Activated naive CD8-positive, alpha-beta T cell (primary cell): ENCODE measurements at regions not wholly inside any gene's neighbourhood (a gene's known extent, or its start where the extent isn't known, plus 50 kb on each side); places are given as distances from the start of the nearest gene placed in this dataset.

Experiments used
- H3K27ac Mint-ChIP-seq: one replicate; pipeline ENCODE4 v1.8.0; 2021; ENCODE audit warnings: mixed read lengths
- H3K27me3 Mint-ChIP-seq: one replicate; pipeline ENCODE4 v1.8.0; 2021; ENCODE audit warnings: mixed read lengths
- H3K36me3 Mint-ChIP-seq: one replicate; pipeline ENCODE4 v1.8.0; 2021; ENCODE audit warnings: mixed read lengths
- H3K4me1 Mint-ChIP-seq: one replicate; pipeline ENCODE4 v1.8.0; 2021; ENCODE audit warnings: low read depth, mixed read lengths
- H3K4me3 Mint-ChIP-seq: one replicate; pipeline ENCODE4 v1.8.0; 2021; ENCODE audit warnings: mild to moderate bottlenecking, mixed read lengths
- H3K9me3 Mint-ChIP-seq: one replicate; pipeline ENCODE4 v1.8.0; 2021; ENCODE audit warnings: low read depth, mixed read lengths

DNA sequence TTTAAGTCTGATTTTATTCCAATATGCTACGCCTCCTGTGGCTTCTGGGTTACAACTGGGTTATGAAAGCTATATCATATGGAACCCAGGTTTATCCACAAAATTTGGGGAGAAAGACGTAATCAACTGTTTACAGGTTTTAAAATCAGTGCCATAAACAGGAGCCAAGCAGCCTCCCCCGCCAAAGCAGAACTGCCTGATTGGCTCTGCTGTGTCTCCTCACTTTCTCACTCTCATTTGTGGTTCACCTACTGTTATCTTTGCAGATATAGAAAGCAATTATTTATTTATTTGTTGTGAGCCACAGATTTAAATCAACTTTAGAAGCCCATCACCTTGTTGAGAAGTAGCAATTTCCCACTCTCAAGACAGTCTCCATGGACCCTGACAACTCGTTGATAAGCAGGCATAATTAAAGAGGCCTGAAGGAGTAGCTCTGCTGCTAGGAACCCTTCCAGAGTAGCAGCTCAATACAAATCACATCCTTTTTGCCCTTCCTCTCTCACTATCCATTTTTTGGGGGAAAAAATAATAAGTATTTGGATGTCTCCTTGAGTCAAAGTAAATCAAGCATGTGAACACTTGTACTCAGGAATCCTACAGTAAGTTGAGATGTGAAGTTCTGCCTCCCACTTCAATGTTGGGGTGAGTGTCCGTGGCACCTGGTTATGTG lies 191.0 kb upstream of the CCDC150 start:
- Mint-ChIP-seq H3K27ac (no peak overlapping the region), H3K27me3 (peaks cover 1% of the 10 kb centered on the region), H3K9me3 (peaks cover 5% of the 10 kb centered on the region), H3K4me3 (no peak overlapping the region), H3K4me1 (no peaks in the 10 kb centered on the region), H3K36me3 (no peaks in the 10 kb centered on the region)

DNA sequence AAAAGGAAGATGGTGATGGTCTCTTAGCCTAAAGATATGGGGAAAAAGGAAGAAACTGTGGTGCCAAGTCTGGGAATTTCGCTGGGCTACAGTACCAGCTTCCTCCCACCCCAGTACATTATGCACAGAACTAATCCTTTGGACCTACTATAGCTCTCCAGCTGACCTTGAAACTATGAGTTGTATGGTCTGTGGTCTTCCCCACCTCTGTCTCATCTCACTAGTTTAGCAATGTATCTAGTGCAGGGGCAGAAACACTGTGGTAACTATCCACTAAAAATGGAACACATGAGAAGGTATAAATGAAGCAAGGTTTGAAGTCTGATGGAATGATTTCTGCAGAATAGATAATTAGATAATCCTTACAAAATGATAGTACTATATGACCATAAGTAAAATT lies 190.4 kb upstream of the CCDC150 start:
- Mint-ChIP-seq H3K4me1 (peaks cover 2% of the 10 kb centered on the region), H3K27ac (no peak overlapping the region), H3K36me3 (no peaks in the 10 kb centered on the region), H3K27me3 (peaks cover 4% of the 10 kb centered on the region), H3K9me3 (peaks cover 5% of the 10 kb centered on the region), H3K4me3 (no peak overlapping the region)

DNA sequence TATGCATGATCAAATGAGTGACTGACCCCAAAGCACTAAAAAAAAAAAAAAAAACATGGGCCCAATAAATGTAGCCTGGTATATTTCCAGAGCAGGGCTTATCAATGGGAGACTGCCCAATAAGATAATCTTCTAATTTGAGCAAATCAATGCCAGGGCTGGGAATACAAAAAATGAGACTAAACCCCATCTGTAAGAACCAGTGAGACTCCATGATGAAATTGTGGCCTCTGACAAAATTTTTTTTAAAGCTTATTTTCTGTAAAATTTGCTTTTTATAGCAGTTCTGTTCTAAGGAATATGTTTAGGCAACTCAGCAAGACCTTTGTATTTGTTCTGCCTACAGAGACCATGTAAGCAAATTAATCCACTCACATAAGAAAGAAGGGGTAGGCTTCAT lies 186.8 kb upstream of the CCDC150 start:
- Mint-ChIP-seq H3K4me1 (peaks cover 2% of the 10 kb centered on the region), H3K9me3 (no peaks in the 10 kb centered on the region), H3K4me3 (no peak overlapping the region), H3K36me3 (no peaks in the 10 kb centered on the region), H3K27ac (no peak overlapping the region), H3K27me3 (peaks cover 18% of the 10 kb centered on the region)

DNA sequence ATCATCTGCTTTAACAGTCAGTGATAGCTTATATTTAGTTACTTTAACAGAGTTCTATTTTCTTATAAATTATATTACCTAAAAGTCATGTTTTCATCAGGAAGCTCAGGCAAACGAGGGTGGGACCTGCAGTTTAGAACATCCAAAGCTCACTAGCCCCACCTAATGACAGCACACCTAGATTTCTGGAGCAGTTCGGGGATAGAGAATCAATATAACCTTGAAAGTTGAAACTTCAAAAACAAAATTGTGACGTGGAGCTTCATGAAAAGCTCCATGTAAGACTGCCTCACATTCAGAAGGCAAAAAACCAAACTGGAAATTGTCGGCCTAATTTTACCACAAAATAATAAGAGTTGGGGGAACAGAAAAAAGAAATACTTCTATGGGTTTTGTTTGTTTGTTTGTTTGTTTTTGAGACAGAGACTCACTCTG lies 185.9 kb upstream of the CCDC150 start:
- H3K27ac Mint-ChIP-seq: no peak overlapping the region
- H3K27me3 Mint-ChIP-seq: peaks cover 19% of the 10 kb centered on the region
- no peak overlapping the region for H3K4me3 Mint-ChIP-seq
- H3K4me1 Mint-ChIP-seq: peaks cover 2% of the 10 kb centered on the region
- no peaks in the 10 kb centered on the region for H3K36me3 Mint-ChIP-seq
- H3K9me3 Mint-ChIP-seq: no peaks in the 10 kb centered on the region

DNA sequence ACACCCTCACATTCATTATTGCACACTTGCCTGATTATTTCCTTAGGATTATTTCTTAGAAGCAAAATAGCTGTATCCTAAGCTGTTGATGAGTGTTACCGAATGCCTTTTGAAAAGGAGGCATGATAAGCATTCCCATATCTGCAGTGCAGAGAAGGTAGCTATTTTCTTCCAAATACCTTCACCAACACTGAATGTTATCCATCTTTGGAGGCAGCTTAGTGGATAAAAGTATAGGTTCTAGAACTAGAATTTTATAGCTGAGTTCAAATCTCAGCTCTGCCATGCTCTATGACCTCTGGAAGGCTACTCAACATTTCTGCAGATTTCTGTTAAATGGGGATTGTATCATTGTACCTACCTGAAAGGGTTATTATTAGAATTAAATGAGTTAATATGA lies 185.0 kb upstream of the CCDC150 start:
- peaks cover 9% of the 10 kb centered on the region for H3K4me1 Mint-ChIP-seq
- no peak overlapping the region for H3K4me3 Mint-ChIP-seq
- peaks cover 23% of the 10 kb centered on the region for H3K27me3 Mint-ChIP-seq
- no peaks in the 10 kb centered on the region for H3K36me3 Mint-ChIP-seq
- H3K27ac Mint-ChIP-seq: no peak overlapping the region
- no peaks in the 10 kb centered on the region for H3K9me3 Mint-ChIP-seq

DNA sequence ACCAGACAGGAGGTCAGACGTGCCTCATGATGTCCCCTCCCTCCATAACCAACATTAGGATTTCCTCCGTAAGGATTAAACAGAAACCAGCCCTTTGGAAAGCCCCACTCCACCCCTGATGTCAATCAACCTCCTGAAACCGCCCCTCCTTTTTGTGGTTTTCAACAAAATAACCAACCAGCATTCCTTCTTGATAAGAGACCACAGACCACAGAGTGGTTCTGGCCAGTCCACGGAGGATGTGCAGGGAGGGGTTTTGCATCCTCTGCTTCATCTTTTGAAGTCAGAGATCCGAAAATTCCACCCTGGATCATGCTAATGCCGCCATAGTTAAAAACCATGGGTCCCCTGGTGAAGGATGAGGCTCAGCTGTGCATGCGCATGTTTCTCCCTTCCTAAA lies 180.0 kb upstream of the CCDC150 start:
- H3K27me3 Mint-ChIP-seq: peaks cover 29% of the 10 kb centered on the region
- H3K9me3 Mint-ChIP-seq: peaks cover 12% of the 10 kb centered on the region
- no peak overlapping the region for H3K27ac Mint-ChIP-seq
- H3K4me1 Mint-ChIP-seq: peaks cover 12% of the 10 kb centered on the region
- H3K4me3 Mint-ChIP-seq: no peak overlapping the region
- H3K36me3 Mint-ChIP-seq: peaks cover 2% of the 10 kb centered on the region

DNA sequence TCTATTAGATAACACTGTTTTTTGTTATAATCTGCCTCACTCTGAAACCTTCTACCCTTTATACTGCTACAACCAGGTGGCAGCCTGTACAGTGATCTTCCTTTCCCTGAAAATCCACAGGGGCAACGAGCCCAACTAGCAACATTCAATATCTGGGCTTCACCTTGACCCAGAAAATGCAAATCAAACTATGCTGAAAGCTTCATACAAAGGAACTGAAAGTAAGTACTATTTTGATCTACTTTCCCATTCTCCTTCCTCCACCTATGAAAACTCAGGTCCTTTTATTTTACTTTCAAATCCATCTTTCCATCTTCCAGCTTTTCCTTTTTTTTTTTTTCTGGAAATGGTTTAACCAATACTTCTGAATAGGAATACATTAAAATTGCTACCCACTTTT lies 175.8 kb upstream of the CCDC150 start:
- H3K27me3 Mint-ChIP-seq: peaks cover 21% of the 10 kb centered on the region
- H3K9me3 Mint-ChIP-seq: peaks cover 12% of the 10 kb centered on the region
- H3K27ac Mint-ChIP-seq: no peak overlapping the region
- H3K4me3 Mint-ChIP-seq: no peak overlapping the region
- H3K36me3 Mint-ChIP-seq: peaks cover 2% of the 10 kb centered on the region
- H3K4me1 Mint-ChIP-seq: peaks cover 12% of the 10 kb centered on the region

DNA sequence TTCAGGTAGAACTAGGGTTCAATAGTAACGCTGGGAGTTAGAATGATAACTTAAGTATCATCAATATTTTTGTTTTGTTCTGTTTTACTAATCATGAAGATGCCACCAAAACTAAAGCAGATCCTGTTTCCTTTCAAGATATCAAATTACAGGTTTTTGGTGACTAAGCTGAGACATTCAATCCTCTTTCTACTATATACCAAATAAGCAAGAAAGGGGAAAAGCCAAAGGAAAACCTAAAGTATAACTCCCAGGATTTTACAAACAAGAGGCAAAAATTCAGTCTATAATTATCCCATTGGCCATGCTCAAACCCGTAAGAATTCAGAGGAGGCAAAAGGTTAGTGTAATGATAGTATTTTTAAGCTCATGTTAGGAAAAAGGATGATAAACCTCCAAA lies 175.2 kb upstream of the CCDC150 start:
- H3K4me1 Mint-ChIP-seq: peaks cover 7% of the 10 kb centered on the region
- H3K9me3 Mint-ChIP-seq: peaks cover 12% of the 10 kb centered on the region
- peaks cover 2% of the 10 kb centered on the region for H3K36me3 Mint-ChIP-seq
- H3K4me3 Mint-ChIP-seq: no peak overlapping the region
- peaks cover 17% of the 10 kb centered on the region for H3K27me3 Mint-ChIP-seq
- H3K27ac Mint-ChIP-seq: no peak overlapping the region

DNA sequence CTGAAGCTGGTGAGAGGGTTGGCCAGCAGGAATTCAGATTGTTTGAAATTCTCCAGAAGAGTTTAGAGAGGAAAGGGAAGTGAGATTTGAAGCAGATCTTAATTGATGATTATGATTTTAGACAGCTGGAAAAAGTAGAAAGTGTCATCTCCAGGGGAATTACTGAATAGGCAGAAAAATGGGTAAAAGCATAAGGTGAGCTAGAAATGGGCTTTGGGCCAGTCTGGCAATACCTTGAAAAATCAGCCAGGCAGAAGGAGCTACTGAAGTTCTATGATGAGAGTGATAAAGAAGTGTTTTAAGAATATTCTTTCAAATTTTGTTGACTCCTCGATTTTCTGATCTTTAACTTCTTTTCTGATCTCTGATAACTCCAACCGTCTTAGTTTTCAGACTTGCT lies 172.9 kb upstream of the CCDC150 start:
- Mint-ChIP-seq H3K36me3 (no peaks in the 10 kb centered on the region), H3K27me3 (peaks cover 7% of the 10 kb centered on the region), H3K27ac (no peak overlapping the region), H3K4me1 (no peaks in the 10 kb centered on the region), H3K4me3 (no peak overlapping the region), H3K9me3 (peaks cover 12% of the 10 kb centered on the region)

DNA sequence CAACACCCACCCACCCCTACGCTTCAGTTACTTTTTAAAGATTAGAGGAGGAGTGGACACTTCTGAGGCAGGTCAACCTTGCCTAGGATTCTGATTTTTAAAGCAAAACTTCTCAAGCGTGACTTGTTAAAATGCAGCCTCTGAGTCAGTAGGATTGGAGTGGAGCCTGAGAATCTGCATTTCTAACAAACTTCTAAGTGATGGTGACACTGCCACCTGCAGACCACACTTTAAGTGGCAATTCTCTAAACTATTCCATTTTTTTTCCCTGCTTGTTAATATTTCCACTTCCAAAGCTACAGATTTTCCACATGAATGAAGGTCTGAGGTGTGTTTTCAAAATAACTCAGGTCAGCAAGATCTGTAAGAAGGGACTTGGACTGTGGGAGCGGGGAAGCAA lies 171.1 kb upstream of the CCDC150 start:
- no peaks in the 10 kb centered on the region for H3K36me3 Mint-ChIP-seq
- H3K27me3 Mint-ChIP-seq: peaks cover 7% of the 10 kb centered on the region
- no peaks in the 10 kb centered on the region for H3K4me1 Mint-ChIP-seq
- no peak overlapping the region for H3K4me3 Mint-ChIP-seq
- H3K9me3 Mint-ChIP-seq: peaks cover 5% of the 10 kb centered on the region
- H3K27ac Mint-ChIP-seq: no peak overlapping the region

DNA sequence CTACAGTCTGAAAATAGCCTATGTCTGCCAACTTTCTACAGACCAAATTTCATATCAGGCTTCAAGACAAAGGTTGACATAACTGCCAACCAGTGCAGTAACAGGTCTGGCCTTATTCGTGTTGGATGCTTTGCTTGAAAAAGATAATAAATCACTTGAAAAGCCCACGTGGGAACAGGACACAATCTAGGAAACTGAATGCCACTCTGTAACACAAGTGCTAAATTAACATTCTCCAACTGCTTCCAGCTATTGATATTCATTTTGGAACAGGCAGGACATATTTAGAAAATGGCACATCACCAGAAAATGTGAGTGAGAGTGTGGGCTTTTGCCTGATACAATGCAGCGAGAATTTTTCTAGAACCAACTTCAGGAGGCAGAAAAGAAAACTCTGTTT lies 165.9 kb upstream of the CCDC150 start:
- no peaks in the 10 kb centered on the region for H3K36me3 Mint-ChIP-seq
- H3K27ac Mint-ChIP-seq: no peak overlapping the region
- H3K9me3 Mint-ChIP-seq: no peaks in the 10 kb centered on the region
- no peak overlapping the region for H3K4me3 Mint-ChIP-seq
- H3K27me3 Mint-ChIP-seq: peaks cover 2% of the 10 kb centered on the region
- H3K4me1 Mint-ChIP-seq: no peaks in the 10 kb centered on the region

DNA sequence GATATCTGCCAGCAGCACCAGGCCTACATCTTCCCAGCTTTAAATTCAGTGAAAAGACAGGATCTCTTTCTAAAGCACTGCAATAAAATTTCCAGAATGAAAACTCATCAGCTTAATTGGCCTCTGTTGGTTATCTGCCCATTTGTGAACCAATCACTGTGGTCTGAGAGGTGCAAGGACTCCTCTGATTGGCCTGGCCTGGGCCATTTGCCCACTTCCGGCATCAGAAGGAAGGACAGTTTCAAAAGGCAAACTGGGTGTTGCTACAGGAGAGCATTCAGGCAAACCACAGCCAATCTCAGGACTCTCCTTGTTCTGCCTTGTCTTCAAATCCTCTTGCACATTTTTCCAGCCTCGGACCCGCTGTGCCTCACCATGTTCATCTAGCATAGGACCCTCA lies 163.9 kb upstream of the CCDC150 start:
- Mint-ChIP-seq H3K27ac (no peak overlapping the region), H3K27me3 (peaks cover 3% of the 10 kb centered on the region), H3K4me3 (no peak overlapping the region), H3K4me1 (no peaks in the 10 kb centered on the region), H3K9me3 (no peaks in the 10 kb centered on the region), H3K36me3 (no peaks in the 10 kb centered on the region)

DNA sequence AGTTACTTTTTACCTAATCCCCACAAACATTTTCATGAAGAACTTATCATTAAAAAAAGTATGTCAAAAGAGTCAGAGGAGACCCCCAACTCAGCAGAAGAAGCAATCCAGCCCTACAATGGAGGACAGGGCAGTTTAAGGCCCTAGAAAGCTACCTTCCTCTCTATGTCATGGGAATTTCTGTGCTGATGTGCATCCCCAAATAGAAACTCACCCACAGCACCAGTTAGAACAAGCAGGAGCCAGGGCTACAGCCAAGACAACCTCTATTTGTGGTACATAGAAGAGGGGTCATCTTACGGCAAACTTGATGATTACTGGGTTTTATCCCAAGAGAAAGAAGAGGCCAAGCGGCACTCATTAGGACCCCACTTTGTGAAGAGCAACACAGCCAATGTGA lies 160.9 kb upstream of the CCDC150 start:
- no peak overlapping the region for H3K27ac Mint-ChIP-seq
- H3K9me3 Mint-ChIP-seq: no peaks in the 10 kb centered on the region
- H3K4me3 Mint-ChIP-seq: no peak overlapping the region
- H3K4me1 Mint-ChIP-seq: no peaks in the 10 kb centered on the region
- peaks cover 5% of the 10 kb centered on the region for H3K27me3 Mint-ChIP-seq
- no peaks in the 10 kb centered on the region for H3K36me3 Mint-ChIP-seq

DNA sequence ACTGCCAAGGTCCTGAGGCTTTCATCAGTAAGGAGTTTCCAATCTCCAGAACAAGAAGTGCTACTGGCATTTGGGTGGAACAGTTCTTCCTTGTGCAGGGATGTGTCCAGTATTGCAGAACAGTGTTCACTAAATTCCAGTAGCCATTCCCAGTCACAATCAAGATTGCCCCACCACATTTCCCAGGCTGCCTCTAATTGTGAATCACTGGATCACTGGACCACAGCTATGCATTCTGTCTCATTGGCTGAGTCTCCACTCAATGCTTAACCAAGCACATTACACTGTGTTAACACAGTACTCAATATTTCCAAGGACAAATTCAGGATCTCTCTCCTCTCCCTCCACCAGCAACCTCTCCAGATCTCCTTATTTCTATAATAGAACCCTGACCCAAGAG lies 160.2 kb upstream of the CCDC150 start:
- no peaks in the 10 kb centered on the region for H3K9me3 Mint-ChIP-seq
- H3K4me3 Mint-ChIP-seq: no peak overlapping the region
- peaks cover 5% of the 10 kb centered on the region for H3K27me3 Mint-ChIP-seq
- H3K4me1 Mint-ChIP-seq: no peaks in the 10 kb centered on the region
- H3K27ac Mint-ChIP-seq: no peak overlapping the region
- no peaks in the 10 kb centered on the region for H3K36me3 Mint-ChIP-seq

DNA sequence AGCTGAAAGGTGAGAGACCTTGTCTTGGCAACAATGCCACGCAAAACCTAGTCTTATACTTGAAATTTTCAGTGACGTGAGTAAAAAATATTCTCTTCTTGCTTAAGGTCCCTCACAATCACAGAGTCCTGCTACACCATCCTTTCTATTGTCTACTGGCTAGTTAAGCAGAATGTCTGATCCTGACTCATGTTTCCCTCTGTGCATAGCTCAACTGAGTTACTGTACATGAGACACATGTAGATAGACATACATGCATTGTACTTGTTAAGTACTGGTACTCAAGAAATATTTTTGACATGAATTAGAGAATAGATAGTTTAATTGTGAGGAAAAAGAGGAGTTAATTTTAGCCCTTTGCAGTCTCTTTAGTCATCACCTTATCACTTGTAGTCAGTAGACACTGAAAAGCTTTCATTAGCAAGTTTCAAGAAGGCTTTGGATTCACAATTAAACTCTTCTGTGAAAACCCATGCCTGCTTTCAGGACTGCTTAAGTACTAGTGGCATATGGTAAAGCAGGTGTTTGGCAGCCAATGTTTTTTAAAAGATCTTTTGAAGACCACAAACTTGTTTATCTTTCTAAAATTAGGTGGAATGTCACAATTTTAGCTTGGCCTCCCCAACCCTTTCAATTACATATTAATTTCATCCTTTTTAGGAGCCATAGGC lies 158.7 kb upstream of the CCDC150 start:
- H3K4me3 Mint-ChIP-seq: no peak overlapping the region
- no peaks in the 10 kb centered on the region for H3K36me3 Mint-ChIP-seq
- H3K27me3 Mint-ChIP-seq: peaks cover 10% of the 10 kb centered on the region
- no peak overlapping the region for H3K27ac Mint-ChIP-seq
- H3K9me3 Mint-ChIP-seq: no peaks in the 10 kb centered on the region
- H3K4me1 Mint-ChIP-seq: no peaks in the 10 kb centered on the region

DNA sequence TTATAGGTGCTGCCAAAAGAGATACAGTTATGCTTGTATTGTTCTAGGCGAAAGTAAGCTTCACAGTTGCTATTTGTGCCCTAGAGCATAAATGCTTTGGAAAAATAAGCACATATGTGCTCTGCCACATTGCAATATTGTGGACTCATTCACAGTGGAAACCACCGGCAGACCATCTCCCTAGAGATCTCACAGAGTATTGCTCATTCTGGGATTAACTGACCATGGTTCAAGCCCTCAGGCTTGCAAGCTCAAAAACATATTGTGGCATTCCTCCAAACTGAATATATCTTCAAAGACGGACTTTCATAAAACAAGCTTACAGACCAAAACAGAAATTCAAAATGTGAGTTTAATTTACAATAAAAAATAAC lies 158.2 kb upstream of the CCDC150 start:
- no peaks in the 10 kb centered on the region for H3K9me3 Mint-ChIP-seq

More for the DNA sequence above, 158.2 kb upstream of the CCDC150 start:
- H3K27ac Mint-ChIP-seq: no peak overlapping the region
- H3K4me3 Mint-ChIP-seq: no peak overlapping the region
- H3K4me1 Mint-ChIP-seq: no peaks in the 10 kb centered on the region
- peaks cover 10% of the 10 kb centered on the region for H3K27me3 Mint-ChIP-seq
- no peaks in the 10 kb centered on the region for H3K36me3 Mint-ChIP-seq
